ENCODE measurements at regions not wholly inside any gene's neighbourhood (a gene's known extent, or its start where the extent isn't known, plus 50 kb on each side); places are given as distances from the start of the nearest gene placed in this dataset.

DNA sequence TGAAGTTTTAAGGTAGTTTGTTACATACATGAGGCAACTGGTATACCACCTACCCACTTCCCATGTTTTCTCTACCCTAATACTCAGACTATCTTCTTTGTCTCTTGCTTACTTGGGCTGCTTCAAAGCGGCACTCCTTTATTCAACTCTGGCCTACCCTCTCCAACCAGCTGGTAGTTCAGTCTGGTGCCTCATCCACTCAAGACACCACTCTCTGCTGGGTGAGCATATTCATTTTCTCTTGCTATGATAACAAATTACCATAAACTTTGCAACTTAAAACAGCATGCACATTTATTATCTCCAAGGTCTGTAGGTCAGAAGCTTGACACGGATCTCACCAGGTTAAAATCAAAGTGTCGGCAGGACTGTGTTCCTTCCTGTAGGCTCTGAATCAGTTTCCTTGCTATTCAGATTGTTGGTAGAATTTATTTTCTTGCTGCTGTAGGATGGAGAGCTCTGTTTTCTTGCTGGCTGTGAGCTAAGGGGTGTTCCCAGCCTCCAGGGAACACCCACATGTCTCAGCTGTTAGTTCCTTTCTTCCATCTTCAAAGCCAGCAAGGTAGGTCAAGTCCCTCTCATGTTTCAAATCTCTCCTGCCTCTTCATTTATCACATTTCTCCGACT lies 666.0 kb downstream of the DIAPH3 start:
- DNase-seq (ENCODE audit: low read depth in 6 of 9, low spot score in 9 of 9) = no peak
- Histone ChIP-seq H3K9me3 (ENCODE audit: control insufficient read depth in 2 of 2, insufficient read depth in 1 of 2, low read length in 1 of 2) (no peaks in the 10 kb centered on the region), H3K4me3 (ENCODE audit: low read length in 2 of 2) (no peak overlapping the region), H3K27ac (ENCODE audit: low read depth in 1 of 2, low read length in 1 of 2) (no peak overlapping the region), H3K4me1 (ENCODE audit: control insufficient read depth in 2 of 2, insufficient read depth in 2 of 2, low read length in 2 of 2) (peaks cover 0 to 3% of the 10 kb centered on the region in 2 donors), H3K36me3 (ENCODE audit: control insufficient read depth in 2 of 2, insufficient read depth in 2 of 2, low read length in 1 of 2) (no peaks in the 10 kb centered on the region), H3K27me3 (ENCODE audit: control insufficient read depth in 2 of 2, insufficient read depth in 1 of 2, low read length in 1 of 2) (no peaks in the 10 kb centered on the region)
- 97% methylated on average over 4 of the region's 4 CpGs for WGBS

DNA sequence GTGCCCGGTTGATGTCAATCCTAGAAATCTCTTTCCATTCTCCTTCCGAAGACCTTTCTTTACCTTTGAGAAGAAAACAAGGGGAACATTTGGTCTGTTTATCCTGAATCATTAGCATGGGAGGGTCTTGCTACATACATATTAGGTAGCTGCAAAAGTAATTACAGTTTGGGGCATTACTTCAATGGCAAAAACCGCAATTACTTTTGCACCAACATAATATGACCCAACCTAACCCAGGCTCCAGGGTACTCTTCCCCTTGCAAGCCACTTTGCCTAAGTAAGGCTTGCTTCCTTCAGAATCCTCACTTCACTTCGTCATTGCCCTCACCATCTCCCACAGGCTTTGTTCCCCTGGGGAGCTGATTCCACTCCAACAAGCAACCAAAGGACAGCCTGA lies 662.7 kb downstream of the DIAPH3 start:
- no peak for DNase-seq (ENCODE audit: low read depth in 6 of 9, low spot score in 9 of 9)
- Histone ChIP-seq H3K9me3 (ENCODE audit: control insufficient read depth in 2 of 2, insufficient read depth in 1 of 2, low read length in 1 of 2) (no peaks in the 10 kb centered on the region), H3K27ac (ENCODE audit: low read depth in 1 of 2, low read length in 1 of 2) (no peak overlapping the region), H3K4me1 (ENCODE audit: control insufficient read depth in 2 of 2, insufficient read depth in 2 of 2, low read length in 2 of 2) (no peaks in the 10 kb centered on the region), H3K27me3 (ENCODE audit: control insufficient read depth in 2 of 2, insufficient read depth in 1 of 2, low read length in 1 of 2) (no peaks in the 10 kb centered on the region), H3K36me3 (ENCODE audit: control insufficient read depth in 2 of 2, insufficient read depth in 2 of 2, low read length in 1 of 2) (no peaks in the 10 kb centered on the region), H3K4me3 (ENCODE audit: low read length in 2 of 2) (no peak overlapping the region)
- 96% methylated on average over 4 of the region's 4 CpGs for WGBS

GRCh38 chr13:59504407-59504806 lies 659.3 kb downstream of the DIAPH3 start:
- no peaks in the 10 kb centered on the region for H3K4me1 ChIP-seq (ENCODE audit: control insufficient read depth in 2 of 2, insufficient read depth in 2 of 2, low read length in 2 of 2)
- no peak overlapping the region for H3K27ac ChIP-seq (ENCODE audit: low read depth in 1 of 2, low read length in 1 of 2)
- no peaks in the 10 kb centered on the region for H3K27me3 ChIP-seq (ENCODE audit: control insufficient read depth in 2 of 2, insufficient read depth in 1 of 2, low read length in 1 of 2)
- no peaks in the 10 kb centered on the region for H3K36me3 ChIP-seq (ENCODE audit: control insufficient read depth in 2 of 2, insufficient read depth in 2 of 2, low read length in 1 of 2)
- H3K9me3 ChIP-seq (ENCODE audit: control insufficient read depth in 2 of 2, insufficient read depth in 1 of 2, low read length in 1 of 2) = no peaks in the 10 kb centered on the region
- DNase-seq (ENCODE audit: low read depth in 6 of 9, low spot score in 9 of 9) = no peak
- no peak overlapping the region for H3K4me3 ChIP-seq (ENCODE audit: low read length in 2 of 2)
- WGBS = 93% methylated on average over 5 of the region's 5 CpGs

DNA sequence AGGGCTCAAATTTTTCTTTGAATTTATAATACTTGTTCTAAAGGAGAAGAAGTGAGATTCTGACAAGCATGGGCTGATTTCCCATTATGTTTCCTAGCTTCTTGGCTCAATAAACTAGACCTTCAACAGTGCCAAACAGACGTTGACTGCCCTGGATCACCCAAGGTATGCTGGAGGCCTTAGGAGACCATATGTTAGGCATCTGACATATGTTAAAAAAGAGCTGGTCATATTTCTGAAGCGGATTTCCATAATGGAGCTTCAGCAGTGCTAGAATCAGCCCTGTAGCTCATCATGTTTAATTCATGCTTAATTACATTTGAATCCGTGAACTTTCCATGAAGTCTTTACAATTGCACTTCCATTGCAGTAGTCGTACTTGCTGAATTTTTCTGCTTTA lies 653.3 kb downstream of the DIAPH3 start:
- Histone ChIP-seq H3K27me3 (ENCODE audit: control insufficient read depth in 2 of 2, insufficient read depth in 1 of 2, low read length in 1 of 2) (no peaks in the 10 kb centered on the region), H3K27ac (ENCODE audit: low read depth in 1 of 2, low read length in 1 of 2) (no peak overlapping the region)
- 95% methylated on average over 4 of the region's 4 CpGs for WGBS

GRCh38 chr13:59513686-59514085 lies 650.0 kb downstream of the DIAPH3 start:
- 91% methylated on average over 1 of the region's 1 CpG for WGBS
- Histone ChIP-seq H3K9me3 (ENCODE audit: control insufficient read depth in 2 of 2, insufficient read depth in 1 of 2, low read length in 1 of 2) (no peaks in the 10 kb centered on the region), H3K27me3 (ENCODE audit: control insufficient read depth in 2 of 2, insufficient read depth in 1 of 2, low read length in 1 of 2) (no peaks in the 10 kb centered on the region), H3K4me1 (ENCODE audit: control insufficient read depth in 2 of 2, insufficient read depth in 2 of 2, low read length in 2 of 2) (no peaks in the 10 kb centered on the region), H3K36me3 (ENCODE audit: control insufficient read depth in 2 of 2, insufficient read depth in 2 of 2, low read length in 1 of 2) (no peaks in the 10 kb centered on the region), H3K27ac (ENCODE audit: low read depth in 1 of 2, low read length in 1 of 2) (no peak overlapping the region), H3K4me3 (ENCODE audit: low read length in 2 of 2) (no peak overlapping the region)
- DNase-seq (ENCODE audit: low read depth in 6 of 9, low spot score in 9 of 9) = no peak

More for the DNA sequence above, 653.3 kb downstream of the DIAPH3 start:
- DNase-seq (ENCODE audit: low read depth in 6 of 9, low spot score in 9 of 9) = no peak
- no peaks in the 10 kb centered on the region for H3K9me3 ChIP-seq (ENCODE audit: control insufficient read depth in 2 of 2, insufficient read depth in 1 of 2, low read length in 1 of 2)
- no peaks in the 10 kb centered on the region for H3K4me1 ChIP-seq (ENCODE audit: control insufficient read depth in 2 of 2, insufficient read depth in 2 of 2, low read length in 2 of 2)
- H3K36me3 ChIP-seq (ENCODE audit: control insufficient read depth in 2 of 2, insufficient read depth in 2 of 2, low read length in 1 of 2) = no peaks in the 10 kb centered on the region
- H3K4me3 ChIP-seq (ENCODE audit: low read length in 2 of 2) = no peak overlapping the region

GRCh38 chr13:59514316-59514715 lies 649.4 kb downstream of the DIAPH3 start:
- no peaks in the 10 kb centered on the region for H3K36me3 ChIP-seq (ENCODE audit: control insufficient read depth in 2 of 2, insufficient read depth in 2 of 2, low read length in 1 of 2)
- H3K27me3 ChIP-seq (ENCODE audit: control insufficient read depth in 2 of 2, insufficient read depth in 1 of 2, low read length in 1 of 2) = no peaks in the 10 kb centered on the region
- no peaks in the 10 kb centered on the region for H3K4me1 ChIP-seq (ENCODE audit: control insufficient read depth in 2 of 2, insufficient read depth in 2 of 2, low read length in 2 of 2)
- H3K9me3 ChIP-seq (ENCODE audit: control insufficient read depth in 2 of 2, insufficient read depth in 1 of 2, low read length in 1 of 2) = no peaks in the 10 kb centered on the region
- no peak overlapping the region for H3K4me3 ChIP-seq (ENCODE audit: low read length in 2 of 2)
- no peak for DNase-seq (ENCODE audit: low read depth in 6 of 9, low spot score in 9 of 9)
- WGBS = 98% methylated on average over 5 of the region's 5 CpGs
- H3K27ac ChIP-seq (ENCODE audit: low read depth in 1 of 2, low read length in 1 of 2) = no peak overlapping the region

GRCh38 chr13:59519819-59520218 lies 643.9 kb downstream of the DIAPH3 start:
- WGBS = 94% methylated on average over 2 of the region's 2 CpGs
- no peak for DNase-seq (ENCODE audit: low read depth in 6 of 9, low spot score in 9 of 9)

DNA sequence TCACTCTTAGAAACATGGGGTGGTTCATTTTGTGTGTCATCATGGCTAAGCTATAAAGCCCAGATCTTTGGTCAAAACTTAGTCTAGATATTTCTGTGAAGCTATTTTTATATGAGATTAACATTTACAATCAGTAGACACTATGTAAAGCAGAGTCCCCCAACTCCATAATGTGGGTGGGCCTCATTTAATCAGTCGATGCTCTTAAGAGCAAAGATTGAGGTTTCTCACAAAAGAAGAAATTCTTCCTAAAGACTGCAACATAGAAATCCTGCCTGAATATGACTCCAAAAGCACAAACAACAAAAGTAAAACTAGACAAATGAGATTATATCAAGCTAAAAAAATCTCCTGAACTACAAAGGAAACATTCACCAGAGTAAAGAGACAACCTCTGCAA lies 642.2 kb downstream of the DIAPH3 start:
- Histone ChIP-seq H3K27me3 (ENCODE audit: control insufficient read depth in 2 of 2, insufficient read depth in 1 of 2, low read length in 1 of 2) (no peaks in the 10 kb centered on the region), H3K4me3 (ENCODE audit: low read length in 2 of 2) (no peak overlapping the region), H3K27ac (ENCODE audit: low read depth in 1 of 2, low read length in 1 of 2) (no peak overlapping the region), H3K4me1 (ENCODE audit: control insufficient read depth in 2 of 2, insufficient read depth in 2 of 2, low read length in 2 of 2) (no peaks in the 10 kb centered on the region), H3K9me3 (ENCODE audit: control insufficient read depth in 2 of 2, insufficient read depth in 1 of 2, low read length in 1 of 2) (no peaks in the 10 kb centered on the region), H3K36me3 (ENCODE audit: control insufficient read depth in 2 of 2, insufficient read depth in 2 of 2, low read length in 1 of 2) (no peaks in the 10 kb centered on the region)
- no peak for DNase-seq (ENCODE audit: low read depth in 6 of 9, low spot score in 9 of 9)
- WGBS = 99% methylated on average over 1 of the region's 1 CpG

More at GRCh38 chr13:59519819-59520218, 643.9 kb downstream of the DIAPH3 start:
- no peaks in the 10 kb centered on the region for H3K9me3 ChIP-seq (ENCODE audit: control insufficient read depth in 2 of 2, insufficient read depth in 1 of 2, low read length in 1 of 2)
- no peak overlapping the region for H3K4me3 ChIP-seq (ENCODE audit: low read length in 2 of 2)
- no peaks in the 10 kb centered on the region for H3K36me3 ChIP-seq (ENCODE audit: control insufficient read depth in 2 of 2, insufficient read depth in 2 of 2, low read length in 1 of 2)
- H3K4me1 ChIP-seq (ENCODE audit: control insufficient read depth in 2 of 2, insufficient read depth in 2 of 2, low read length in 2 of 2) = no peaks in the 10 kb centered on the region
- no peak overlapping the region for H3K27ac ChIP-seq (ENCODE audit: low read depth in 1 of 2, low read length in 1 of 2)
- no peaks in the 10 kb centered on the region for H3K27me3 ChIP-seq (ENCODE audit: control insufficient read depth in 2 of 2, insufficient read depth in 1 of 2, low read length in 1 of 2)

DNA sequence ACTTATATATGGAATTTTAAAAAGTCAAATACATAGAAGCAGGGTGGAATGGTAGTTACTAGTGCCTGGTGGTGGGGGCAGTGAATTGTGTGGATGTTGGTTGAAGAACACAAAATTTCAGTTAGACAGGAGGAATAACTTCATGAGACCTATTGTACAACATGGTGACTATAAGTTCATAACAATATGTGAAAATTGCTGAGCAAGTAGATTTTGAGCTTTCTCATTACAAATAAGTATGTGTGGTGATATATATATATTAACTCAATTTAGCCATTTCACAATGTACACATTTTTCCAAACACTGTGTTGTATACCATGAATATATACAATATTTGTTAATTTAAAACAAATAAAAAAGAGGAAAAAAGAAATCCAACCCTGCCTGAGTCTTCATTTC lies 641.1 kb downstream of the DIAPH3 start:
- Histone ChIP-seq H3K36me3 (ENCODE audit: control insufficient read depth in 2 of 2, insufficient read depth in 2 of 2, low read length in 1 of 2) (no peaks in the 10 kb centered on the region), H3K9me3 (ENCODE audit: control insufficient read depth in 2 of 2, insufficient read depth in 1 of 2, low read length in 1 of 2) (no peaks in the 10 kb centered on the region), H3K27me3 (ENCODE audit: control insufficient read depth in 2 of 2, insufficient read depth in 1 of 2, low read length in 1 of 2) (no peaks in the 10 kb centered on the region), H3K27ac (ENCODE audit: low read depth in 1 of 2, low read length in 1 of 2) (no peak overlapping the region), H3K4me3 (ENCODE audit: low read length in 2 of 2) (no peak overlapping the region), H3K4me1 (ENCODE audit: control insufficient read depth in 2 of 2, insufficient read depth in 2 of 2, low read length in 2 of 2) (no peaks in the 10 kb centered on the region)
- no peak for DNase-seq (ENCODE audit: low read depth in 6 of 9, low spot score in 9 of 9)

DNA sequence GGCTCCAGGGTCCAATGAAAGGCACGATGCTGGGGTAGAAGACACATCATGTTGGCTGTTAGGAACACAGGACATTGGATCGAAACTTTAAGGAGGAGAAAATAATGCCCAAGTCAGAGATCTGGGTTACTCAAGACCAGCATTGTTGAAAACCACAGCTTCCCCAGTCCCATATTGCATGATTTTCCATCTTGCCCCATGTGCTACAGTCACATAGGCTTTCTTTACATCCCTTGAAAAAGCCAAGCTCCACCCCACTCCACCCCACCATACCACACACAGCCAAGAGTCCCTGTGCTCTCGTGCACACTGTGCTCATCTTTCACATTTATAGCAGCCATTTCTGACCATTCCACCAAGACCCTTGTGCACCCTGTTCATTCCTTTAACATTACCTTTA lies 636.2 kb downstream of the DIAPH3 start:
- 95% methylated on average over 3 of the region's 3 CpGs for WGBS
- no peaks in the 10 kb centered on the region for H3K36me3 ChIP-seq (ENCODE audit: control insufficient read depth in 2 of 2, insufficient read depth in 2 of 2, low read length in 1 of 2)
- no peak overlapping the region for H3K4me3 ChIP-seq (ENCODE audit: low read length in 2 of 2)
- H3K27ac ChIP-seq (ENCODE audit: low read depth in 1 of 2, low read length in 1 of 2) = no peak overlapping the region
- H3K27me3 ChIP-seq (ENCODE audit: control insufficient read depth in 2 of 2, insufficient read depth in 1 of 2, low read length in 1 of 2) = no peaks in the 10 kb centered on the region
- H3K4me1 ChIP-seq (ENCODE audit: control insufficient read depth in 2 of 2, insufficient read depth in 2 of 2, low read length in 2 of 2) = peaks cover 3 to 7% of the 10 kb centered on the region in 2 donors
- DNase-seq (ENCODE audit: low read depth in 6 of 9, low spot score in 9 of 9) = no peak
- no peaks in the 10 kb centered on the region for H3K9me3 ChIP-seq (ENCODE audit: control insufficient read depth in 2 of 2, insufficient read depth in 1 of 2, low read length in 1 of 2)

All from thymus (tissue), 11 donors.